ENCODE measurements at regions not wholly inside any gene's neighbourhood (a gene's known extent, or its start where the extent isn't known, plus 50 kb on each side); places are given as distances from the start of the nearest gene placed in this dataset.

DNA sequence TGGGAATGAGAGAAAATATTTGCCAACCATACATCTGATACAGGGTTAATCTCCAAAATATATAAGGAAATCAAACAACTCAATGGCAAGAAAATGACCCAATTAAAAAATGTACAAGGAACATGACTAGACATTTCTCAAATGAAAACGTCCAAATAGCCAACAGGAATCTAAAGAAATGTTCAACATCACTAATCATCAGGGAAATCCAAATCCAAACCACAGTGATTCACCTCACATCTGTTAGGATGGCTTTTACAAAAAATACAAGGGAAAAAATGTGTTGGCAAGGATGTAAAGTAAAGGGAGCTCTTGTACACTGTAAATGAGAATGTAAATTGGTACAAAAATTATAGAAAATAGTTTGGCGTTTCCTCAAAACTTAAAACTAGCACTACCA lies 54.7 kb upstream of the ZRANB2 start:
- TF ChIP-seq POLR2A (IDR thresholded peaks at IDR 0.05) (no peak), EP300 (IDR thresholded peaks at IDR 0.05) (no peak)
- TF ChIP-seq, protein P1, sequence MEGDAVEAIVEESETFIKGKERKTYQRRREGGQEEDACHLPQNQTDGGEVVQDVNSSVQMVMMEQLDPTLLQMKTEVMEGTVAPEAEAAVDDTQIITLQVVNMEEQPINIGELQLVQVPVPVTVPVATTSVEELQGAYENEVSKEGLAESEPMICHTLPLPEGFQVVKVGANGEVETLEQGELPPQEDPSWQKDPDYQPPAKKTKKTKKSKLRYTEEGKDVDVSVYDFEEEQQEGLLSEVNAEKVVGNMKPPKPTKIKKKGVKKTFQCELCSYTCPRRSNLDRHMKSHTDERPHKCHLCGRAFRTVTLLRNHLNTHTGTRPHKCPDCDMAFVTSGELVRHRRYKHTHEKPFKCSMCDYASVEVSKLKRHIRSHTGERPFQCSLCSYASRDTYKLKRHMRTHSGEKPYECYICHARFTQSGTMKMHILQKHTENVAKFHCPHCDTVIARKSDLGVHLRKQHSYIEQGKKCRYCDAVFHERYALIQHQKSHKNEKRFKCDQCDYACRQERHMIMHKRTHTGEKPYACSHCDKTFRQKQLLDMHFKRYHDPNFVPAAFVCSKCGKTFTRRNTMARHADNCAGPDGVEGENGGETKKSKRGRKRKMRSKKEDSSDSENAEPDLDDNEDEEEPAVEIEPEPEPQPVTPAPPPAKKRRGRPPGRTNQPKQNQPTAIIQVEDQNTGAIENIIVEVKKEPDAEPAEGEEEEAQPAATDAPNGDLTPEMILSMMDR (IDR thresholded peaks at IDR 0.05): no peak
